Mesendoderm (in vitro differentiated cells): ENCODE measurements at regions not wholly inside any gene's neighbourhood (a gene's known extent, or its start where the extent isn't known, plus 50 kb on each side); places are given as distances from the start of the nearest gene placed in this dataset.

ENCODE experiments used
- DNase-seq: peaks from one replicate; pipeline ENCODE4 v3.0.0; 2013
- H2AK5ac ChIP-seq: 2 replicates; pipeline ENCODE4 v1.6.1; 2013; ENCODE audit warnings: low read length, inconsistent platforms
- H2BK120ac ChIP-seq: 2 replicates; pipeline ENCODE4 v1.6.1; 2013; ENCODE audit warnings: low read depth, mild to moderate bottlenecking, low read length, moderate library complexity, mixed read lengths
- H2BK15ac ChIP-seq: replicated peaks from 2 replicates; pipeline ENCODE4 v1.6.1; 2013; ENCODE audit warnings: low read depth, mild to moderate bottlenecking, moderate library complexity
- H2BK5ac ChIP-seq: 2 replicates; pipeline ENCODE4 v1.6.1; 2013; ENCODE audit warnings: low read length, inconsistent platforms
- H3K18ac ChIP-seq: 2 replicates; pipeline ENCODE4 v1.6.1; 2013; ENCODE audit warnings: mild to moderate bottlenecking, low read length, mixed read lengths
- H3K23ac ChIP-seq: one replicate; pipeline ENCODE4 v1.6.1; 2013; ENCODE audit warnings: low read length
- H3K27ac ChIP-seq: 2 replicates; pipeline ENCODE4 v1.5.1; 2013; ENCODE audit warnings: low read depth, mild to moderate bottlenecking, inconsistent platforms, low read length, moderate library complexity
- H3K27me3 ChIP-seq: 2 replicates; pipeline ENCODE4 v1.6.1; 2013; ENCODE audit warnings: low read length, control low read depth, mild to moderate bottlenecking, inconsistent platforms; ENCODE audit not compliant: insufficient read depth, poor library complexity
- H3K36me3 ChIP-seq: 2 replicates; pipeline ENCODE4 v1.6.1; 2013; ENCODE audit warnings: low read length, inconsistent platforms; ENCODE audit not compliant: control insufficient read depth, insufficient read depth
- H3K4ac ChIP-seq: one replicate; pipeline ENCODE4 v1.6.1; 2013; ENCODE audit warnings: low read depth, mild to moderate bottlenecking, low read length, moderate library complexity
- H3K4me1 ChIP-seq: 2 replicates; pipeline ENCODE4 v1.6.1; 2013; ENCODE audit warnings: low read depth, low read length, inconsistent platforms; ENCODE audit not compliant: control insufficient read depth
- H3K4me2 ChIP-seq: 2 replicates; pipeline ENCODE4 v1.6.1; 2013; ENCODE audit warnings: low read length
- H3K4me3 ChIP-seq: 2 replicates; pipeline ENCODE4 v1.5.1; 2013; ENCODE audit warnings: mild to moderate bottlenecking, low read length
- H3K56ac ChIP-seq: one replicate; pipeline ENCODE4 v1.6.1; 2013; ENCODE audit warnings: low read length
- H3K79me1 ChIP-seq: 2 replicates; pipeline ENCODE4 v1.6.1; 2013; ENCODE audit warnings: low read length, inconsistent platforms
- H3K79me2 ChIP-seq: 2 replicates; pipeline ENCODE4 v1.6.1; 2013; ENCODE audit warnings: mild to moderate bottlenecking, low read length; ENCODE audit not compliant: control insufficient read depth, insufficient read depth
- H3K9ac ChIP-seq: 2 replicates; pipeline ENCODE4 v1.6.1; 2013; ENCODE audit warnings: low read length, inconsistent platforms
- H4K5ac ChIP-seq: one replicate; pipeline ENCODE4 v1.6.1; 2013; ENCODE audit warnings: low read length
- H4K8ac ChIP-seq: one replicate; pipeline ENCODE4 v1.6.1; 2013; ENCODE audit warnings: low read depth, mild to moderate bottlenecking, control low read depth, low read length, moderate library complexity
- WGBS: extraction: QIAGEN DNeasy Blood & Tissue Kit; methylation state at CpG from one replicate; pipeline ENCODE4 v1.1.7; 2013; ENCODE audit warnings: low lambda C conversion rate, missing lambda C conversion rate; ENCODE audit not compliant: insufficient coverage; ENCODE audit errors: extremely low coverage; 5-methylcytosine and 5-hydroxymethylcytosine counted together

DNA sequence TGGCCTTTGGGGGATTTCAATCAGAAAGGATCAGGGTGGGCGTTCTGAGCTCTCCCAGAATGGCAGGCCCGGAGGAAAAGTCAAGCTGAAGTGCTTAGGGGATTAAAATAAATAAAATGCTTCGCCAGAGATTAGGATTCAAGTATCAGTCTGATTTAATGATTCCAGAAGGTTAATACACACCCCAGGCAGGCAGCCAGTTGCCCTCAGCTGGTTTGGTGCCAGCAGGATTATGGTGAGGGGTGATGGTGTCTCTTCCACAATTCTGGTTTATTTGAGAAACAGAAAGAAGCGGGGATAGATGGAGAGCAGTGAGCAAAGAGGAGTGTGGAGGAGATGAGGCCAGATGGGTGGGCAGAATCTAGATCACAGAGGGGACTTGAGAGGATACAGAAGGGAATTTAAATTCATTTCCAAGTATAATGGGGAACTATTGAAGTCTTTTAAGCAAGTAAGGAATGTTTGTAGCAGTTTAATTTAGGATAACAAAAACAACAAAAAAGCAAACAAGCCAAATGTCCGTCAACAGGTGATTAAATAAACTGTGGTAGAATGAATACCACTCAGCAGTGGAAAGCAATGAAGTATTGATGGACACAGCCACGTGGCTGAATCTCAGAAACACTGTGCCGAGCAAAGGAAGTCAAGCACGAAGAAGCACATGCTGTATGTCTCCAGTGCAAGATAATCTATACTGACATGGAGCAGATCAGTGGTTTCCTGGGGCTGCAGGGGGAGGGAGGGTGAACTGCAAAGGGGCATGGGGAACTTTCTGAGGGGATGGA, 297.7 kb downstream of the MSX2 start:
- no peak overlapping the region for H4K5ac ChIP-seq

DNA sequence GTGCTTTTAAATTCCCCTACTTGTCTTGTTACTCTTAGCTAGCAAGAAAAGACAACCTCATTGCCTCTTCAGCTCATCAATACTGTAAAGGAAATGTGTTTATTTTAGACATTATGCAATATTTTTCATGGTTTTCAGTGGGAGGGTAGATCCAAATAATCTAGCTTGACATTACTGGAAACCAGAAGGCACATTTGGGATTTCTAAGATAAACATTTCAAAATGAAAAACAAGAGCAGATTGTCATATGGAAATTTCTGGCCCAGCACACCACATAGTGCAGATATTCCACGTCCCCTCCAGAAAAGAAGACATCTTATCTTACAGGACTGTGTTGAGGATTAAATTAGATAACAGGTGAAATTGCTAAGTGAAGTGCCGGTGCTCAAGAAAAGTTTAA, 296.9 kb downstream of the MSX2 start:
- DNase-seq: no peak
- H3K18ac ChIP-seq: no peak overlapping the region
- no peak overlapping the region for H2BK5ac ChIP-seq
- no peak overlapping the region for H3K4me3 ChIP-seq
- WGBS: no CpG with 5 or more reads among the region's 2 CpGs
- H3K23ac ChIP-seq: no peak overlapping the region
- no peak overlapping the region for H4K8ac ChIP-seq
- H2AK5ac ChIP-seq: no peak overlapping the region
- H3K56ac ChIP-seq: no peak overlapping the region
- H3K36me3 ChIP-seq: no peaks in the 10 kb centered on the region
- no peaks in the 10 kb centered on the region for H3K4me1 ChIP-seq
- H4K5ac ChIP-seq: no peak overlapping the region
- no peak overlapping the region for H3K4me2 ChIP-seq
- no peak overlapping the region for H3K9ac ChIP-seq
- H2BK15ac ChIP-seq: no peak overlapping the region
- H3K27ac ChIP-seq: no peak overlapping the region
- H2BK120ac ChIP-seq: no peak overlapping the region
- no peak overlapping the region for H3K4ac ChIP-seq
- no peaks in the 10 kb centered on the region for H3K27me3 ChIP-seq
- H3K79me2 ChIP-seq: no peaks in the 10 kb centered on the region
- H3K79me1 ChIP-seq: no peaks in the 10 kb centered on the region

More for the DNA sequence above, 297.7 kb downstream of the MSX2 start:
- H3K79me1 ChIP-seq: no peaks in the 10 kb centered on the region
- no peak overlapping the region for H3K9ac ChIP-seq
- no peak overlapping the region for H3K18ac ChIP-seq
- no peaks in the 10 kb centered on the region for H3K36me3 ChIP-seq
- H2BK15ac ChIP-seq: no peak overlapping the region
- no peak overlapping the region for H4K8ac ChIP-seq
- H2BK120ac ChIP-seq: no peak overlapping the region
- WGBS: no CpG with 5 or more reads among the region's 8 CpGs
- no peak for DNase-seq
- no peak overlapping the region for H3K4me3 ChIP-seq
- H3K4ac ChIP-seq: no peak overlapping the region
- no peak overlapping the region for H3K4me2 ChIP-seq
- H3K56ac ChIP-seq: no peak overlapping the region
- H3K23ac ChIP-seq: no peak overlapping the region
- no peaks in the 10 kb centered on the region for H3K27me3 ChIP-seq
- no peaks in the 10 kb centered on the region for H3K79me2 ChIP-seq
- no peak overlapping the region for H3K27ac ChIP-seq
- no peak overlapping the region for H2AK5ac ChIP-seq
- H2BK5ac ChIP-seq: no peak overlapping the region
- H3K4me1 ChIP-seq: no peaks in the 10 kb centered on the region

DNA sequence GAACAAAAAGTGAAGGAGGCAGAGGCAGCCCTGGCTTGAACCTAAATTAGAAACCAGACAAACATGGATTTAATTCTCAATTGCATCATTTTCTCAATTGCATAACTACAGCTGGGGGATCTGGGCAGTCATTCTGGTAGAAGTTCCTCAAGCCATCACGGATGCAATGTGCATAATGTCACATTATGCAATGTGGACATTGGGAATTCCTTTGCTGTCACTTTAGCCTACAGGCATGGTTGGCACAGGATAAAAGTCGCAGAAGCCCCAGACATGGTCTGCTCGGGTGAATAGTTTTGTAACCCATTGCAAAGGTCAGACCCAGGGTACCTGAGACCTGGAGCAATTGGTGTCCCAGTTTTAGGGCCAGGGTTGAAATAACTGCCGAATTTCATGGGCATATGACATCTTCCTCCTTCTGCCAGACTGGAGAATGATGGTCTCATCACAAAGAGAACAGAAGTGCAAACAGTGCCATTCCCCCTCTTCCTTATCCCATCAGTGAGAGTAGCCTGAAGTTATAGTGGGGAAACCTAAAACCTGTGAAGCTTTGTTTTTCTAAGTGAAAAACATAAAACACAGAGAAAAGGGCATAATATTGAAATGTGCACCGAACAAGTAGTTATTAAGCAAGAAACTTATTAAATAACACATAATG, 290.8 kb downstream of the MSX2 start:
- Histone ChIP-seq H3K18ac (no peak overlapping the region), H3K27ac (no peak overlapping the region), H3K4ac (no peak overlapping the region), H4K8ac (no peak overlapping the region), H2BK120ac (no peak overlapping the region), H2BK5ac (no peak overlapping the region), H2BK15ac (no peak overlapping the region), H3K56ac (no peak overlapping the region), H3K36me3 (no peaks in the 10 kb centered on the region), H3K79me1 (no peaks in the 10 kb centered on the region), H3K4me2 (no peak overlapping the region), H3K4me1 (no peaks in the 10 kb centered on the region), H3K23ac (no peak overlapping the region), H2AK5ac (no peak overlapping the region), H3K27me3 (no peaks in the 10 kb centered on the region), H3K4me3 (no peak overlapping the region), H3K79me2 (no peaks in the 10 kb centered on the region), H4K5ac (no peak overlapping the region), H3K9ac (no peak overlapping the region)
- no peak for DNase-seq
- no CpG with 5 or more reads among the region's 5 CpGs for WGBS

DNA sequence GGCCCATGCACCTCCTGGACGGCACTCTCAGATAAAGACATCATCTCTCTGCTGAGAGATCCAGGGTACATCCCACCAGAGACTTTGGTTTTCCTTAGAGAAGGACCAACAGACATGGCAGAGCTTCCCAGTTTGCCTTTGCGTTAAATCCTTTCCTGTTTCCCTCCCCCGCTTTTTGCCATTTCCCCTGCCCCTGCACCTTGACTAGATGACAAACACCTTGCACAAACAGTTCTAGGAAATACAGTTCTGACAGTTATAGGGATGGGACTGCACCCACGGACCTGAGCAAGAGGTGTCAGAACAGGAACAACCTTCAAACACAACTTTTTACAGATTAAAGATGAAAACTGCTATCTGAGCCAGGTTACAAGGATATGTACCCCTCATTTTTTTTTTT, 288.9 kb downstream of the MSX2 start:
- H3K79me2 ChIP-seq: no peaks in the 10 kb centered on the region
- no peak overlapping the region for H3K4me2 ChIP-seq
- no peak overlapping the region for H2BK5ac ChIP-seq
- no peaks in the 10 kb centered on the region for H3K27me3 ChIP-seq
- no peak overlapping the region for H3K4ac ChIP-seq
- peak; percentile 3 for DNase-seq
- no peak overlapping the region for H3K9ac ChIP-seq
- no peak overlapping the region for H2BK15ac ChIP-seq
- H4K5ac ChIP-seq: no peak overlapping the region
- no peak overlapping the region for H3K56ac ChIP-seq
- H3K79me1 ChIP-seq: no peaks in the 10 kb centered on the region
- H3K27ac ChIP-seq: no peak overlapping the region
- H3K4me3 ChIP-seq: no peak overlapping the region
- H3K36me3 ChIP-seq: no peaks in the 10 kb centered on the region
- no CpG with 5 or more reads among the region's 4 CpGs for WGBS
- H3K18ac ChIP-seq: no peak overlapping the region
- no peak overlapping the region for H2BK120ac ChIP-seq
- H3K23ac ChIP-seq: no peak overlapping the region
- H4K8ac ChIP-seq: no peak overlapping the region
- H2AK5ac ChIP-seq: no peak overlapping the region
- H3K4me1 ChIP-seq: no peaks in the 10 kb centered on the region

DNA sequence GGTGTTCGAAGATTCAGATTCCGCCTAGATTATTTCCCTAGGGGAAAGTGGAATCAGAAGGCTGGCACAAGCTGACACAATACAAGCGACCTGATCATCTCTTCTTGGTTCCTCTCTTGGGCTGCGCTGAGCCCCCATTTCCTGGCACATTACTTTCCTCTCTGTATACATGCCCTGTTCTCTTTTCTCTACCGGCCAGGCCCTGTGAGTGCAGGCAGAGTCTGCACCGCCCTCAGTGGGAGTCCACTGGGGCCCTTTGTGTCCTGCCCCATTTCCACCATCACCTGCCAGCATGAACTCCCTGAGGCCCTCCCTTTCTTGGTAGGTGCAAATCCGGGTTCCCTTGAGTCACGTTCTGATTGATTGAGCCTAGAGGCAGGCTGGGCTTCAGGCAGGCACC, 287.9 kb downstream of the MSX2 start:
- no peaks in the 10 kb centered on the region for H3K79me2 ChIP-seq
- no peaks in the 10 kb centered on the region for H3K36me3 ChIP-seq
- H3K4me1 ChIP-seq: no peaks in the 10 kb centered on the region
- no peak overlapping the region for H3K4me2 ChIP-seq
- H3K23ac ChIP-seq: no peak overlapping the region
- H2BK15ac ChIP-seq: no peak overlapping the region
- no peak overlapping the region for H2BK120ac ChIP-seq
- H4K5ac ChIP-seq: no peak overlapping the region
- no peak overlapping the region for H3K4me3 ChIP-seq
- H3K56ac ChIP-seq: no peak overlapping the region
- no CpG with 5 or more reads among the region's 8 CpGs for WGBS
- no peak overlapping the region for H2AK5ac ChIP-seq
- no peak overlapping the region for H3K9ac ChIP-seq
- no peak overlapping the region for H3K18ac ChIP-seq
- no peaks in the 10 kb centered on the region for H3K27me3 ChIP-seq
- H2BK5ac ChIP-seq: no peak overlapping the region
- H3K79me1 ChIP-seq: no peaks in the 10 kb centered on the region
- H3K27ac ChIP-seq: no peak overlapping the region
- DNase-seq: peak; percentile 1
- no peak overlapping the region for H3K4ac ChIP-seq
- H4K8ac ChIP-seq: no peak overlapping the region
